ENCODE measurements at regions not wholly inside any gene's neighbourhood (a gene's known extent, or its start where the extent isn't known, plus 50 kb on each side); places are given as distances from the start of the nearest gene placed in this dataset.

DNA sequence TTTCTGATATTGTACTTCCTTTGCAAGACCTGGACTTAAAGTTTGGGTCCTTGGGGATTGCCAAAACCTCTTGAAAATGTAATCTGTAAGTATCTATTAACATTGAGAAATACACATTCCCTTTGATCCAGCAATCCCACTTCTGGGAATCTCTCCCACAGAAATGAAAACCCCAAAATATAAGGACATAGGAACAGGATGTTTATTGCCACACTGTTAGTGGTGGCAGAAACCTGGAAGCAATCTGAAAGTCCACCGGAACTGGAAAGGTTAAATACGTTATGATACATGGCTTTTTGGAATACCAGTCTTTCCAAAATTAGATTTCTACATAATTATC lies 71.2 kb upstream of the STX18 start:
- peaks cover 1% of the 10 kb centered on the region for H3K4me1 Mint-ChIP-seq
- no peaks in the 10 kb centered on the region for H3K27me3 Mint-ChIP-seq
- H3K4me3 Mint-ChIP-seq, result no peak overlapping the region
- no peak overlapping the region for H3K27ac Mint-ChIP-seq
- peaks cover 5% of the 10 kb centered on the region for H3K36me3 Mint-ChIP-seq (ENCODE audit: low read depth)
- no peaks in the 10 kb centered on the region for H3K9me3 ChIP-seq (ENCODE audit: control insufficient read depth, low read length, poor library complexity, severe bottlenecking)
- DNase-seq, result no peak
- ATAC-seq, result no peak

DNA sequence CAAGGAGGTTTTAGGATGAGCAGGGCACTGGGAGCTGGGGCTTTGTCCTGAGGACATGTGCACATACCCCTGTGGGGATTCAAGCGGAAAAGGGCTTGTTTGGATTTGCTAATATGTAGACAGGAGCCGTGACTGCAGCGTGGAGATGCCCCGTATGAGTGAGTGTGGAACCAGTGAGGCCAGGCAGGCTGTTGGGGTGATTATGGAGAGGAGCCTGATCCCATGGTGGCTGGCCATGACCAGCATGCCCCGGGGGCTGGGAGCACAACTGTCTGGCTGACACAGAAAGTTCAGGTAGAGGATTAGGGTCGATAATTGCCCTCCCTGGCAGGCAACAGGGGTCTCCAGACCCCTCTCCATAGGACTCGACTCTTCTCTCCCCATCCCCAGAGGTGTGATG lies 68.8 kb upstream of the STX18 start:
- peaks cover 10% of the 10 kb centered on the region for H3K36me3 Mint-ChIP-seq (ENCODE audit: low read depth)
- H3K4me3 Mint-ChIP-seq, result no peak overlapping the region
- ATAC-seq (no peak), DNase-seq (no peak)
- H3K27ac Mint-ChIP-seq, result no peak overlapping the region
- H3K27me3 Mint-ChIP-seq, result no peaks in the 10 kb centered on the region
- no peaks in the 10 kb centered on the region for H3K9me3 ChIP-seq (ENCODE audit: control insufficient read depth, low read length, poor library complexity, severe bottlenecking)
- peaks cover 2% of the 10 kb centered on the region for H3K4me1 Mint-ChIP-seq

- H3K36me3 Mint-ChIP-seq (ENCODE audit: low read depth), result peaks cover 10% of the 10 kb centered on the region
- no peak overlapping the region for H3K27ac Mint-ChIP-seq
- no peaks in the 10 kb centered on the region for H3K9me3 ChIP-seq (ENCODE audit: control insufficient read depth, low read length, poor library complexity, severe bottlenecking)
- no peak overlapping the region for H3K4me3 Mint-ChIP-seq
- ATAC-seq (no peak), DNase-seq (no peak)
- H3K4me1 Mint-ChIP-seq, result peaks cover 2% of the 10 kb centered on the region
- H3K27me3 Mint-ChIP-seq, result no peaks in the 10 kb centered on the region
Observed at GRCh38 chr4:4609622-4610334, 67.9 kb upstream of the STX18 start.

GRCh38 chr4:4608214-4608537 lies 66.3 kb upstream of the STX18 start:
- DNase-seq, result no peak
- Mint-ChIP-seq H3K27ac (no peak overlapping the region), H3K36me3 (ENCODE audit: low read depth) (peaks cover 10% of the 10 kb centered on the region), H3K4me1 (peaks cover 2% of the 10 kb centered on the region), H3K27me3 (no peaks in the 10 kb centered on the region), H3K4me3 (no peak overlapping the region)
- no peak for ATAC-seq
- no peaks in the 10 kb centered on the region for H3K9me3 ChIP-seq (ENCODE audit: control insufficient read depth, low read length, poor library complexity, severe bottlenecking)

- H3K36me3 Mint-ChIP-seq (ENCODE audit: low read depth), result peaks cover 10% of the 10 kb centered on the region
- no peaks in the 10 kb centered on the region for H3K27me3 Mint-ChIP-seq
- no peak for ATAC-seq
- H3K27ac Mint-ChIP-seq, result no peak overlapping the region
- H3K4me3 Mint-ChIP-seq, result no peak overlapping the region
- DNase-seq, result no peak
- H3K9me3 ChIP-seq (ENCODE audit: control insufficient read depth, low read length, poor library complexity, severe bottlenecking), result no peaks in the 10 kb centered on the region
- peaks cover 2% of the 10 kb centered on the region for H3K4me1 Mint-ChIP-seq
Observed at GRCh38 chr4:4607336-4608213, 65.7 kb upstream of the STX18 start.

- no peak overlapping the region for H3K4me3 Mint-ChIP-seq
- no peaks in the 10 kb centered on the region for H3K9me3 ChIP-seq (ENCODE audit: control insufficient read depth, low read length, poor library complexity, severe bottlenecking)
- H3K4me1 Mint-ChIP-seq, result peaks cover 2% of the 10 kb centered on the region
- no peaks in the 10 kb centered on the region for H3K27me3 Mint-ChIP-seq
- H3K27ac Mint-ChIP-seq, result no peak overlapping the region
- no peak for DNase-seq
- ATAC-seq, result no peak
- H3K36me3 Mint-ChIP-seq (ENCODE audit: low read depth), result peaks cover 8% of the 10 kb centered on the region
Observed at GRCh38 chr4:4606321-4606720, 64.5 kb upstream of the STX18 start.

DNA sequence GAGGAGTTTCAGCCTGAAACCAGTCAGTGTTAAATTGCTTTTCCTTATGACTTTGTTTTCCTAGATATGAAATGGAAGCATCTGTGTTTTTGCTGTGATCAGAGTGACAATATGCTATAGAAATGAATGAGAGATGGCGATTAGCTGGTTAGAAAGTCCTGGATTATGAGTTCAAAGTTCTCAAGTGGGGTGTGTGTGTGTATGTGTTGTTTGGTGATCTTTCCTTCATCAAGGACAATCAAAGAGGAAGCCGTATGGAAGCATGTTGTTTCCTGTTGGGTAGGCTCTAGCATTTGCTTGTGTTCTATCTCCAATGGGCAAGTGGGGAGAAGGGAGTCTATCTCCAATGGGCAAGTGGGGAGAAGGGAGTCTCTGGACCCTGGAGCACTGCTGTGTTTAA lies 64.0 kb upstream of the STX18 start:
- Mint-ChIP-seq H3K4me3 (no peak overlapping the region), H3K36me3 (ENCODE audit: low read depth) (peaks cover 8% of the 10 kb centered on the region), H3K27me3 (no peaks in the 10 kb centered on the region), H3K4me1 (peaks cover 2% of the 10 kb centered on the region), H3K27ac (no peak overlapping the region)
- no peaks in the 10 kb centered on the region for H3K9me3 ChIP-seq (ENCODE audit: control insufficient read depth, low read length, poor library complexity, severe bottlenecking)
- ATAC-seq (no peak), DNase-seq (no peak)

GRCh38 chr4:4603592-4603991 lies 61.7 kb upstream of the STX18 start:
- Mint-ChIP-seq H3K36me3 (ENCODE audit: low read depth) (peaks cover 7% of the 10 kb centered on the region), H3K4me3 (no peak overlapping the region), H3K4me1 (peaks cover 2% of the 10 kb centered on the region), H3K27me3 (no peaks in the 10 kb centered on the region), H3K27ac (no peak overlapping the region)
- DNase-seq (no peak), ATAC-seq (no peak)
- no peaks in the 10 kb centered on the region for H3K9me3 ChIP-seq (ENCODE audit: control insufficient read depth, low read length, poor library complexity, severe bottlenecking)

GRCh38 chr4:4603067-4603466 lies 61.2 kb upstream of the STX18 start:
- no peaks in the 10 kb centered on the region for H3K9me3 ChIP-seq (ENCODE audit: control insufficient read depth, low read length, poor library complexity, severe bottlenecking)
- Mint-ChIP-seq H3K27ac (no peak overlapping the region), H3K27me3 (no peaks in the 10 kb centered on the region), H3K36me3 (ENCODE audit: low read depth) (peaks cover 6% of the 10 kb centered on the region), H3K4me1 (peaks cover under 1% of the 10 kb centered on the region), H3K4me3 (no peak overlapping the region)
- DNase-seq (no peak), ATAC-seq (no peak)

- H3K27ac Mint-ChIP-seq, result no peak overlapping the region
- no peaks in the 10 kb centered on the region for H3K4me1 Mint-ChIP-seq
- H3K9me3 ChIP-seq (ENCODE audit: control insufficient read depth, low read length, poor library complexity, severe bottlenecking), result no peaks in the 10 kb centered on the region
- H3K27me3 Mint-ChIP-seq, result no peaks in the 10 kb centered on the region
- DNase-seq, result no peak
- ATAC-seq, result no peak
- no peak overlapping the region for H3K4me3 Mint-ChIP-seq
- peaks cover 4% of the 10 kb centered on the region for H3K36me3 Mint-ChIP-seq (ENCODE audit: low read depth)
Observed at GRCh38 chr4:4602468-4602867, 60.6 kb upstream of the STX18 start.

DNA sequence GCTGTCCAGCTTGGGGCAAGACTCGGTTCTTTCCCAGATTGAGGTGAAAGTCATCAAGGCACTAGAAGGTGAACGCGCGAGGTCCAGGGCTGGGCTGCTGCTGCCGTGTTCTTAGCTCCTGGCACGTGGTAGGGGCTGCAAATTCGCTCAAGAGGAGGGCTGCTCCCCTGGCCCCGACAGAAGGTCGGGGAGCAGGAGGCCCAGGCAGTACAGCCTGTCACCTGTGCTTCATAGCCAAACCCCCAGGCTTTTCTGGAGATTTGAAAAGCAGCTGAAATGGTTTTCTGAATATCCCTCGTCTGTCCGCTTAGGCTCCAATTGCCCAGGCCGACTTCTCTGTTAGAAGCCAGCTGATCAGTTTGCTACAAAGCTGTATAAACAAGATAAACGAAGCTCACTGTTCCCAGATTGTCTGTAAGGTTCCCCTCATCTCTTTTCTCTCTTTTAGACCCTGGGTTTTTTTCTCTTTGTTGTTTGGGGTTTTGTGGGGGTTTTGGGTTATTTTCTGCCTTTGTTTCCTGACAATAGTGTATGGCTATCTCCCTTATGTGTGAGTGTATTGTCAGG lies 60.0 kb upstream of the STX18 start:
- no peaks in the 10 kb centered on the region for H3K27me3 Mint-ChIP-seq
- peaks cover 4% of the 10 kb centered on the region for H3K36me3 Mint-ChIP-seq (ENCODE audit: low read depth)
- no peak for DNase-seq
- H3K27ac Mint-ChIP-seq, result no peak overlapping the region
- no peak for ATAC-seq
- no peaks in the 10 kb centered on the region for H3K9me3 ChIP-seq (ENCODE audit: control insufficient read depth, low read length, poor library complexity, severe bottlenecking)
- no peaks in the 10 kb centered on the region for H3K4me1 Mint-ChIP-seq
- no peak overlapping the region for H3K4me3 Mint-ChIP-seq

GRCh38 chr4:4599481-4600275 lies 57.8 kb upstream of the STX18 start:
- no peaks in the 10 kb centered on the region for H3K4me1 Mint-ChIP-seq
- H3K27ac Mint-ChIP-seq, result no peak overlapping the region
- H3K9me3 ChIP-seq (ENCODE audit: control insufficient read depth, low read length, poor library complexity, severe bottlenecking), result no peaks in the 10 kb centered on the region
- H3K27me3 Mint-ChIP-seq, result no peaks in the 10 kb centered on the region
- ATAC-seq, result no peak
- DNase-seq, result no peak
- H3K36me3 Mint-ChIP-seq (ENCODE audit: low read depth), result peaks cover 4% of the 10 kb centered on the region
- no peak overlapping the region for H3K4me3 Mint-ChIP-seq

- Mint-ChIP-seq H3K4me1 (no peaks in the 10 kb centered on the region), H3K27me3 (no peaks in the 10 kb centered on the region), H3K4me3 (no peak overlapping the region), H3K36me3 (ENCODE audit: low read depth) (peaks cover 4% of the 10 kb centered on the region), H3K27ac (no peak overlapping the region)
- ATAC-seq (no peak), DNase-seq (no peak)
- H3K9me3 ChIP-seq (ENCODE audit: control insufficient read depth, low read length, poor library complexity, severe bottlenecking), result no peaks in the 10 kb centered on the region
Observed at GRCh38 chr4:4598851-4599411, 57.1 kb upstream of the STX18 start.

Measured in T-helper 17 cell (primary cell).